K562 (cell line): ENCODE measurements at regions not wholly inside any gene's neighbourhood (a gene's known extent, or its start where the extent isn't known, plus 50 kb on each side); places are given as distances from the start of the nearest gene placed in this dataset.

Source experiments
- ATAC-seq: fragments of 200-7000 bp; cut with Tn5 transposase; 3 replicates; pipeline ENCODE4 v1.9.1; 2020; ENCODE audit warnings: moderate library complexity
- BruUV-seq: library from RNA; stranded (reverse); fragments of 400-500 nt; replicated peaks from 2 replicates; lab custom pipeline; 2021; lab: Mats Ljungman, UMichigan
- CTCF ChIA-PET: fragments of 300-600 bp; formaldehyde crosslinking; extraction: SDS; loops from one replicate; lab custom pipeline; 2021; ENCODE audit warnings: low intra/inter-chr PET ratio; lab: Yijun Ruan, JAX
- POLR2A ChIA-PET: fragments of 300-600, 350-650 bp; sonication (Branson Sonifier 250); formaldehyde crosslinking; extraction: SDS; loops from one replicate; lab custom pipeline; 2021; ENCODE audit warnings: antibody characterized with exemption, inconsistent platforms; lab: Yijun Ruan, JAX
- DNase-seq, 4 experiments: peaks; one replicate each; pipeline versions ENCODE4 v3.0.0 to v3.0.0-alpha.2; 2011 to 2018; ENCODE audit warnings: low spot score in 3 of 4, mixed read lengths in 3 of 4; ENCODE audit errors: extremely low read depth in 1 of 4
- FAIRE-seq: peaks from 2 replicates; lab custom pipeline; 2011; peaks lifted over from hg19 to GRCh38; lab: Jason Lieb, UNC
- H2AFZ ChIP-seq: 2 replicates; pipeline ENCODE4 v1.6.0; 2011; ENCODE audit warnings: low read depth, low read length, control low read depth, inconsistent platforms
- H3K27ac ChIP-seq: fragments of 200-600 bp; 3 replicates; pipeline ENCODE4 v1.8.0; 2011; ENCODE audit warnings: low read depth, mild to moderate bottlenecking, control low read depth, inconsistent platforms, low read length, moderate library complexity, mixed read lengths; ENCODE audit errors: extremely low read depth
- H3K27me3 ChIP-seq, 2 experiments: fragments of 300-600 bp in 1 of 2; 2 replicates in 1 of 2; 3 replicates in 1 of 2; pipeline versions ENCODE4 v1.6.0 to v1.8.0; 2011; ENCODE audit warnings: inconsistent platforms in 2 of 2, low read length in 2 of 2, mild to moderate bottlenecking in 1 of 2, mixed read lengths in 1 of 2, moderate library complexity in 1 of 2; ENCODE audit not compliant: control insufficient read depth in 2 of 2, insufficient read depth in 2 of 2
- H3K36me3 ChIP-seq: fragments of 300-600 bp; 3 replicates; pipeline ENCODE4 v1.8.0; 2011; ENCODE audit warnings: mild to moderate bottlenecking, low read length, inconsistent platforms; ENCODE audit not compliant: control insufficient read depth, insufficient read depth
- H3K4me1 ChIP-seq, 2 experiments: fragments of 200-600 bp in 1 of 2; replicated peaks in 1 of 2; 2 replicates in 1 of 2; 3 replicates in 1 of 2; pipeline versions ENCODE4 v1.5.1 to v1.8.0; 2011; ENCODE audit warnings: inconsistent platforms in 2 of 2, low read length in 2 of 2, mild to moderate bottlenecking in 1 of 2, mixed read lengths in 1 of 2, moderate library complexity in 1 of 2; ENCODE audit not compliant: control insufficient read depth in 2 of 2, insufficient read depth in 2 of 2
- H3K4me2 ChIP-seq: 2 replicates; pipeline ENCODE4 v1.6.1; 2011; ENCODE audit warnings: low read length, control low read depth, inconsistent platforms, mixed read lengths; ENCODE audit not compliant: insufficient read depth
- H3K4me3 ChIP-seq: fragments of 200-600 bp; sonication (generic), shearing (Covaris generic); 2 replicates; pipeline ENCODE4 v1.5.1; 2016; ENCODE audit warnings: control low read depth, inconsistent platforms
- H3K79me2 ChIP-seq: fragments of 200-600 bp; 3 replicates; pipeline ENCODE4 v1.8.0; 2011; ENCODE audit warnings: low read length, inconsistent platforms; ENCODE audit not compliant: control insufficient read depth, insufficient read depth
- H3K9ac ChIP-seq, 2 experiments: 2 replicates each; pipeline versions ENCODE4 v1.6.0 to v1.6.1; 2011; ENCODE audit warnings: low read depth in 2 of 2, low read length in 2 of 2, control low read depth in 1 of 2, inconsistent platforms in 1 of 2, mild to moderate bottlenecking in 1 of 2, mixed read lengths in 1 of 2; ENCODE audit not compliant: insufficient read depth in 1 of 2
- H3K9me1 ChIP-seq: one replicate; pipeline ENCODE4 v1.6.0; 2011; ENCODE audit warnings: inconsistent platforms, mild to moderate bottlenecking, low read length, moderate library complexity; ENCODE audit not compliant: control insufficient read depth, insufficient read depth
- H3K9me3 ChIP-seq: replicated peaks from 2 replicates; pipeline ENCODE4 v1.5.1; 2011; ENCODE audit warnings: low read depth, low read length, inconsistent platforms; ENCODE audit not compliant: control insufficient read depth, insufficient read depth
- H4K20me1 ChIP-seq: replicated peaks from 2 replicates; pipeline ENCODE4 v1.6.1; 2011; ENCODE audit warnings: low read length, inconsistent platforms, mixed read lengths; ENCODE audit not compliant: control insufficient read depth, insufficient read depth
- ATF1 ChIP-seq, 2 experiments: fragments of 450-650 bp in 1 of 2; IDR thresholded peaks; 2 replicates each; pipeline ENCODE4 v1.6.1; 2016; ENCODE audit warnings: missing compliant biosample characterization in 1 of 2, missing genetic modification characterization in 1 of 2
- C11orf30 ChIP-seq: fragments of 450-650 bp; IDR thresholded peaks from 2 replicates; pipeline ENCODE4 v1.6.1; 2016; ENCODE audit warnings: low read depth, mild to moderate bottlenecking
- CBFA2T3 ChIP-seq: fragments of 450-650 bp; IDR thresholded peaks from 2 replicates; pipeline ENCODE4 v1.6.1; 2017
- ELF1 ChIP-seq: fragments of 200-800 bp; sonication (Bioruptor generic); IDR thresholded peaks from 2 replicates; pipeline ENCODE4 v1.6.1; 2016; ENCODE audit warnings: missing genetic modification characterization, missing compliant biosample characterization
- HSF4 ChIP-seq: fragments of 250-450 bp; sonication (Bioruptor Pico); IDR thresholded peaks from 2 replicates; pipeline ENCODE4 v2.1.2; 2022; ENCODE audit warnings: mild to moderate bottlenecking, moderate library complexity, borderline replicate concordance
- JUN ChIP-seq, 2 experiments: sonication (generic) in 1 of 2; formaldehyde crosslinking in 1 of 2; IDR thresholded peaks; 2 replicates each; pipeline versions ENCODE4 v1.6.1 to v1.8.0; 2012 to 2022; ENCODE audit warnings: borderline replicate concordance in 2 of 2, mild to moderate bottlenecking in 2 of 2, improper control_type of control experiment in 1 of 2, low read depth in 1 of 2, low read length in 1 of 2, missing genetic modification reagents in 1 of 2
- JUND ChIP-seq, 2 experiments: IDR thresholded peaks; 2 replicates in 1 of 2; 3 replicates in 1 of 2; pipeline ENCODE4 v1.6.1; 2011; ENCODE audit warnings: borderline replicate concordance in 2 of 2, low read depth in 2 of 2, low read length in 2 of 2, improper control_type of control experiment in 1 of 2, missing biosample characterization in 1 of 2, missing genetic modification characterization in 1 of 2, missing genetic modification reagents in 1 of 2
- KAT8 ChIP-seq: fragments of 450-650 bp; IDR thresholded peaks from 2 replicates; pipeline ENCODE4 v1.6.1; 2016; ENCODE audit warnings: low read depth, mild to moderate bottlenecking
- KHSRP ChIP-seq: fragments of 450-650 bp; IDR thresholded peaks from 2 replicates; pipeline ENCODE4 v1.6.1; 2017
- MIER1 ChIP-seq: fragments of 450-650 bp; IDR thresholded peaks from 2 replicates; pipeline ENCODE4 v1.6.1; 2016; ENCODE audit warnings: antibody characterized with exemption, mild to moderate bottlenecking, low read depth
- NCOA2 ChIP-seq, 2 experiments: fragments of 450-650 bp; IDR thresholded peaks; 2 replicates each; pipeline ENCODE4 v1.6.1; 2018; ENCODE audit warnings: mild to moderate bottlenecking in 2 of 2, moderate library complexity in 1 of 2; ENCODE audit not compliant: partially characterized antibody in 2 of 2
- NONO ChIP-seq, 2 experiments: fragments of 200-400 bp in 1 of 2; fragments of 450-650 bp in 1 of 2; formaldehyde crosslinking in 1 of 2; IDR thresholded peaks; 2 replicates each; pipeline ENCODE4 v1.6.1; 2017; ENCODE audit warnings: low read depth in 2 of 2, mild to moderate bottlenecking in 2 of 2, moderate library complexity in 2 of 2, low read length in 1 of 2
- NR2F6 ChIP-seq: fragments of 450-650 bp; formaldehyde crosslinking; IDR thresholded peaks from 2 replicates; pipeline ENCODE4 v1.4.0; 2020; ENCODE audit warnings: mild to moderate bottlenecking
- SNRNP70 ChIP-seq: fragments of 200-400 bp; formaldehyde crosslinking; optimal IDR thresholded peaks from 2 replicates; pipeline ENCODE3; 2017; ENCODE audit warnings: low read depth, low read length
- ZKSCAN1 ChIP-seq: fragments of 150-350 bp; IDR thresholded peaks from 2 replicates; pipeline ENCODE4 v1.6.1; 2016; ENCODE audit warnings: low read depth, low read length
- ZNF133 ChIP-seq: fragments of 250-450 bp; sonication (Bioruptor Pico); IDR thresholded peaks from 2 replicates; pipeline ENCODE4 v1.4.0; 2020; ENCODE audit warnings: mild to moderate bottlenecking
- ZNF232 ChIP-seq: sonication (generic); formaldehyde crosslinking; IDR thresholded peaks from 2 replicates; pipeline ENCODE4 v1.8.0; 2022; ENCODE audit warnings: mild to moderate bottlenecking, missing genetic modification reagents
- WGBS: fragments of 100-300 bp; shearing (Covaris generic); methylation state at CpG from one replicate; pipeline ENCODE4 v1.1.6; 2016; ENCODE audit warnings: low coverage, mixed read lengths; ENCODE audit not compliant: insufficient coverage; ENCODE audit errors: missing lambda C conversion rate; 5-methylcytosine and 5-hydroxymethylcytosine counted together
- in situ Hi-C: fragments of 300-500 bp; cut with MboI; formaldehyde crosslinking; loops from 4 replicates; pipeline ENCODE4 v1.15.0; 2018; ENCODE audit warnings: inconsistent platforms, mixed read lengths
- intact Hi-C: fragments of 100-400 bp; cut with micrococcal nuclease; formaldehyde crosslinking; loops from 2 replicates; pipeline ENCODE4 v1.14.2; 2022
- TF ChIP-seq, protein P1 (sequence below): sonication (generic); formaldehyde crosslinking; IDR thresholded peaks from 2 replicates; pipeline ENCODE4 v1.8.0; 2022; ENCODE audit warnings: mild to moderate bottlenecking, missing genetic modification reagents, borderline replicate concordance

DNA sequence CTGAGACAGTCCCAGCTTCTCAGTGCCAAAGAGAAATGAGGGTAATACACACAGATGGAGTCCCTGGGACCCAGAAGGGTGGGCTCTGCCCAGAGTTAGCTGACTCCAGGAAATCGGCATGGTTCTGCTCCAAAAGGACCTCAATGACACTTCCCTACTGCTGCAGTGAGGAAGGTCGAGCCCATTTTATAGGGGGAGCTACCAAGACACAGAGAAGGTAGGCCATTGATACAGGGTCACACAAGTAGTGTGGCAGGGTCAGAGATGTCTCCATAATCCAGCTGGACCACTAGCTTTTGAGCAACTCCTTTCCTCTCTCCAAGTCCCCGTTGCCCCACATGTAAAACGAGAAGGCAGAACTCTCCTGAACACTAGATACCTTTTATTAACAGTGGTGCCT is 276.9 kb downstream of the MYCN start (continued):
- TF ChIP-seq, protein P1, sequence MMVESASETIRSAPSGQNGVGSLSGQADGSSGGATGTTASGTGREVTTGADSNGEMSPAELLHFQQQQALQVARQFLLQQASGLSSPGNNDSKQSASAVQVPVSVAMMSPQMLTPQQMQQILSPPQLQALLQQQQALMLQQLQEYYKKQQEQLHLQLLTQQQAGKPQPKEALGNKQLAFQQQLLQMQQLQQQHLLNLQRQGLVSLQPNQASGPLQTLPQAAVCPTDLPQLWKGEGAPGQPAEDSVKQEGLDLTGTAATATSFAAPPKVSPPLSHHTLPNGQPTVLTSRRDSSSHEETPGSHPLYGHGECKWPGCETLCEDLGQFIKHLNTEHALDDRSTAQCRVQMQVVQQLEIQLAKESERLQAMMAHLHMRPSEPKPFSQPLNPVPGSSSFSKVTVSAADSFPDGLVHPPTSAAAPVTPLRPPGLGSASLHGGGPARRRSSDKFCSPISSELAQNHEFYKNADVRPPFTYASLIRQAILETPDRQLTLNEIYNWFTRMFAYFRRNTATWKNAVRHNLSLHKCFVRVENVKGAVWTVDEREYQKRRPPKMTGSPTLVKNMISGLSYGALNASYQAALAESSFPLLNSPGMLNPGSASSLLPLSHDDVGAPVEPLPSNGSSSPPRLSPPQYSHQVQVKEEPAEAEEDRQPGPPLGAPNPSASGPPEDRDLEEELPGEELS: no peak
- TF ChIP-seq C11orf30 (no peak), JUND (IDR thresholded peaks at IDR 0.05; ENCODE audit: borderline replicate concordance, low read depth, low read length) (no peak), JUND (tag; IDR thresholded peaks at IDR 0.05; ENCODE audit: borderline replicate concordance, low read depth, low read length) (no peak), CBFA2T3 (no peak), ZNF133 (CRISPR knock-in tag) (no peak), KHSRP (no peak), ELF1 (no peak), NONO (IDR thresholded peaks at IDR 0.05; ENCODE audit: low read depth in 2 of 2, low read length in 1 of 2) (no peak), MIER1 (no peak)
- TF ChIP-seq, all 486 proteins: peak for 0

DNA sequence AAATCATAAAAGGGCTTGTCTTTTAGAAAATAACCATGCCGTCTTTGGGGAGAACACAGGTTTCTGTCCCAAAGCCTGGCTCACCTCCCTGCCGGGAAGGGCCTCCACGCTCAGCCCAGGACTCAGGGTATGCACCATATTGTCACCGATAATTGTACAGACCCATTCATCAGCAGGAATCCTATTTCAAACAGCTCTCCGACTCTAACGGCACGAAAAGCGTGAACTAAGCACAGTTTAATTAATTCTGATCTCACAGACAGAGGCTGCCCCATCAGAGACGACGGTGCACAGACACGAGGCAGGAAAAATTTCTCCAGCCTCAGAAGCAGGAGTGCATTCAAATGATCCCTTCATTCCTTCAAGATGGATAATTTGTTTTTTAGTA is 276.2 kb downstream of the MYCN start:
- POLR2A ChIA-PET: interaction anchor here (0.6 to 1.1 kb wide), 2 partner anchors 9 to 558 kb away, joined by 3 to 4 read pairs; no protein-coding TSS in a partner anchor
- in situ Hi-C loops: no loop called here
- no TSS peak for BruUV-seq
- no peak overlapping the region for H3K4me2 ChIP-seq
- no peak overlapping the region for H3K9ac ChIP-seq
- H3K9me3 ChIP-seq: no peaks in the 10 kb centered on the region
- intact Hi-C loops: no loop called here
- DNase-seq: no peak
- no peaks in the 10 kb centered on the region for H4K20me1 ChIP-seq
- peaks cover 7 to 17% of the 10 kb centered on the region in 2 experiments; a peak in 3 of 5 replicates for H3K27me3 ChIP-seq
- H3K4me1 ChIP-seq: no peaks in the 10 kb centered on the region; a peak in 1 of 5 replicates
- no peaks in the 10 kb centered on the region for H3K36me3 ChIP-seq
- no peak overlapping the region for H2AFZ ChIP-seq
- no peaks in the 10 kb centered on the region for H3K79me2 ChIP-seq
- no peak for FAIRE-seq
- CTCF ChIA-PET: no interaction called here
- 1% methylated on average over 11 of the region's 11 CpGs for WGBS
- no peaks in the 10 kb centered on the region for H3K9me1 ChIP-seq
- H3K4me3 ChIP-seq: no peak overlapping the region
- no peak for ATAC-seq
- H3K27ac ChIP-seq: no peak overlapping the region
- TF ChIP-seq JUN (IDR thresholded peaks at IDR 0.05; ENCODE audit: borderline replicate concordance, low read depth, low read length) (no peak), JUN (CRISPR knock-in tag; IDR thresholded peaks at IDR 0.05; ENCODE audit: borderline replicate concordance) (no peak), NR2F6 (CRISPR knock-in tag) (no peak), NCOA2 (IDR thresholded peaks at IDR 0.05; ENCODE audit: partially characterized antibody in 2 of 2) (no peak), ATF1 (CRISPR knock-in tag; IDR thresholded peaks at IDR 0.05) (no peak), ATF1 (tag; IDR thresholded peaks at IDR 0.05) (no peak), SNRNP70 (no peak), ZNF232 (CRISPR knock-in tag) (no peak), ZKSCAN1 (no peak), HSF4 (CRISPR knock-in tag) (no peak), KAT8 (no peak)
